NCI-H1092 treated with DMSO at 0.1 percent for 48 hours (cell line): ENCODE measurements at regions not wholly inside any gene's neighbourhood (a gene's known extent, or its start where the extent isn't known, plus 50 kb on each side); places are given as distances from the start of the nearest gene placed in this dataset.
"Not testable (repeated sequence)": the region's sequence is repeated elsewhere in the genome, so short reads cannot be mapped to it uniquely, and the experiment has no call there.

Source experiments
- DNase-seq: peaks from one replicate; lab custom pipeline; 2025; lab: John Stamatoyannopoulos, UW

GRCh38 chr21:16218682-16219343 lies 489.0 kb downstream of the USP25 start:
- no peak for DNase-seq

GRCh38 chr21:16224756-16225155 lies 495.0 kb downstream of the USP25 start:
- DNase-seq: not testable (repeated sequence)

GRCh38 chr21:16239659-16240265 lies 510.0 kb downstream of the USP25 start:
- DNase-seq: no peak

GRCh38 chr21:16241016-16241415 lies 511.2 kb downstream of the USP25 start:
- DNase-seq: no peak

GRCh38 chr21:16241479-16241963 lies 511.7 kb downstream of the USP25 start:
- no peak for DNase-seq

- no peak for DNase-seq
Measured at GRCh38 chr21:16243396-16243795, 513.6 kb downstream of the USP25 start.

GRCh38 chr21:16248705-16249104 lies 518.9 kb downstream of the USP25 start:
- no peak for DNase-seq

GRCh38 chr21:16250273-16250672 lies 520.5 kb downstream of the USP25 start:
- no peak for DNase-seq

GRCh38 chr21:16258844-16259611 lies 529.2 kb downstream of the USP25 start:
- no peak for DNase-seq

GRCh38 chr21:16262091-16262490 lies 532.3 kb downstream of the USP25 start:
- no peak for DNase-seq

GRCh38 chr21:16264319-16264718 lies 534.5 kb downstream of the USP25 start:
- no peak for DNase-seq

- DNase-seq: no peak
Measured at GRCh38 chr21:16269476-16269875, 539.7 kb downstream of the USP25 start.

- no peak for DNase-seq
Measured at GRCh38 chr21:16279731-16280581, 550.2 kb downstream of the USP25 start.

- DNase-seq: no peak
Measured at GRCh38 chr21:16280686-16281091, 550.9 kb downstream of the USP25 start.

- DNase-seq: no peak
Measured at GRCh38 chr21:16283516-16283915, 553.7 kb downstream of the USP25 start.

- no peak for DNase-seq
Measured at GRCh38 chr21:16285605-16286126, 555.9 kb downstream of the USP25 start.

- DNase-seq: no peak
Measured at GRCh38 chr21:16287046-16287445, 557.3 kb downstream of the USP25 start.

GRCh38 chr21:16291296-16291695 lies 561.5 kb downstream of the USP25 start:
- DNase-seq: no peak

- DNase-seq: no peak
Measured at GRCh38 chr21:16294128-16294527, 564.3 kb downstream of the USP25 start.

- DNase-seq: no peak
Measured at GRCh38 chr21:16302851-16303282, 573.1 kb downstream of the USP25 start.

- no peak for DNase-seq
Measured at GRCh38 chr21:16304174-16305095, 574.7 kb downstream of the USP25 start.
